HepG2 (cell line): ENCODE measurements at regions not wholly inside any gene's neighbourhood (a gene's known extent, or its start where the extent isn't known, plus 50 kb on each side); places are given as distances from the start of the nearest gene placed in this dataset.

ENCODE experiments used
- ARID5B ChIP-seq: IDR thresholded peaks from 2 replicates; pipeline ENCODE4 v1.4.0; 2020; ENCODE audit warnings: mild to moderate bottlenecking, missing genetic modification reagents
- BCL6 ChIP-seq: IDR thresholded peaks from 2 replicates; pipeline ENCODE4 v1.6.1; 2016; ENCODE audit warnings: missing genetic modification reagents, missing compliant biosample characterization
- DR1 ChIP-seq: sonication (generic); formaldehyde crosslinking; IDR thresholded peaks from 2 replicates; pipeline ENCODE4 v1.8.0; 2021; ENCODE audit warnings: mild to moderate bottlenecking, missing genetic modification reagents, inconsistent platforms
- HOXA5 ChIP-seq: sonication (generic); formaldehyde crosslinking; IDR thresholded peaks from 2 replicates; pipeline ENCODE4 v1.4.0; 2020; ENCODE audit warnings: missing genetic modification reagents
- PATZ1 ChIP-seq: sonication (generic); formaldehyde crosslinking; IDR thresholded peaks from 2 replicates; pipeline ENCODE4 v1.4.0; 2020; ENCODE audit warnings: missing genetic modification reagents
- PREB ChIP-seq: sonication (generic); formaldehyde crosslinking; IDR thresholded peaks from 2 replicates; pipeline ENCODE4 v1.4.0; 2020; ENCODE audit warnings: missing genetic modification reagents
- RORA ChIP-seq: sonication (generic); formaldehyde crosslinking; IDR thresholded peaks from 2 replicates; pipeline ENCODE4 v1.5.0; 2020; ENCODE audit warnings: mild to moderate bottlenecking, missing genetic modification reagents, moderate library complexity
- SNRNP70 ChIP-seq: fragments of 200-400 bp; formaldehyde crosslinking; IDR thresholded peaks from 2 replicates; pipeline ENCODE4 v1.6.1; 2017; ENCODE audit warnings: mild to moderate bottlenecking, low read depth, low read length, moderate library complexity
- THRA ChIP-seq: sonication (generic); formaldehyde crosslinking; IDR thresholded peaks from 2 replicates; pipeline ENCODE4 v1.4.0; 2020; ENCODE audit warnings: missing genetic modification reagents, borderline replicate concordance
- ZBTB7A ChIP-seq: sonication (generic); formaldehyde crosslinking; IDR thresholded peaks from 2 replicates; pipeline ENCODE4 v1.8.0; 2022; ENCODE audit warnings: mild to moderate bottlenecking, missing genetic modification reagents
- ZMYM3 ChIP-seq: sonication (generic); formaldehyde crosslinking; IDR thresholded peaks from 2 replicates; pipeline ENCODE4 v1.5.1; 2020; ENCODE audit warnings: mild to moderate bottlenecking, missing genetic modification reagents
- ZNF142 ChIP-seq: sonication (generic); formaldehyde crosslinking; IDR thresholded peaks from 2 replicates; pipeline ENCODE4 v1.4.0; 2020; ENCODE audit warnings: missing genetic modification reagents
- ZNF441 ChIP-seq: sonication (generic); formaldehyde crosslinking; IDR thresholded peaks from 2 replicates; pipeline ENCODE4 v1.7.0; 2021; ENCODE audit warnings: missing genetic modification reagents, borderline replicate concordance

- no peak for TF ChIP-seq ARID5B (CRISPR knock-in tag)
- TF ChIP-seq ZBTB7A (CRISPR knock-in tag), result no peak
- TF ChIP-seq HOXA5 (CRISPR knock-in tag), result no peak
- TF ChIP-seq ZNF142, result no peak
- no peak for TF ChIP-seq BCL6 (CRISPR knock-in tag)
- TF ChIP-seq RORA (CRISPR knock-in tag), result no peak
- TF ChIP-seq SNRNP70, result no peak
- TF ChIP-seq ZMYM3 (CRISPR knock-in tag), result peak; percentile 56; the same call in 1 of the 2 replicates
- no peak for TF ChIP-seq ZNF441 (CRISPR knock-in tag)
- 0 out of 2 replicates have a peak, but pooled peaks have one; percentile 37 for TF ChIP-seq PATZ1
- no peak for TF ChIP-seq PREB
- TF ChIP-seq DR1 (CRISPR knock-in tag), result 0 out of 2 replicates have a peak, but pooled peaks have one; percentile 13
- peak; percentile 60; the same call in 1 of the 2 replicates for TF ChIP-seq THRA (CRISPR knock-in tag)
These were observed 77.3 kb downstream of the TEX51 start (continued) for GRCh38 chr2:126975671-126976655.
